ENCODE measurements at regions not wholly inside any gene's neighbourhood (a gene's known extent, or its start where the extent isn't known, plus 50 kb on each side); places are given as distances from the start of the nearest gene placed in this dataset.

GRCh38 chr7:27386581-27386980 lies 144.0 kb downstream of the EVX1 start:
- no peak for TF ChIP-seq CTCF (IDR thresholded peaks at IDR 0.05; ENCODE audit: poor library complexity, severe bottlenecking)
- no peak for TF ChIP-seq POLR2AphosphoS5 (IDR thresholded peaks at IDR 0.05)
- no peak for TF ChIP-seq EP300 (conservative IDR thresholded peaks at IDR 0.05; ENCODE audit: poor library complexity, severe bottlenecking)
- TF ChIP-seq EZH2 (IDR thresholded peaks at IDR 0.05; ENCODE audit: borderline replicate concordance, insufficient read depth, low read length, poor library complexity, severe bottlenecking): no peak
- no peak for TF ChIP-seq SMC3 (conservative IDR thresholded peaks at IDR 0.05; ENCODE audit: poor library complexity)
- no peak for TF ChIP-seq TAF1 (IDR thresholded peaks at IDR 0.05; ENCODE audit: low read depth)
- TF ChIP-seq MXI1 (conservative IDR thresholded peaks at IDR 0.05; ENCODE audit: poor library complexity, severe bottlenecking): no peak
- Histone ChIP-seq H3K9me3 (ENCODE audit: low read length) (no peaks in the 10 kb centered on the region), H3K27me3 (ENCODE audit: insufficient read depth, low read depth, low read length) (no peaks in the 10 kb centered on the region), H3K27ac (ENCODE audit: low read length) (no peak overlapping the region), H3F3A (ENCODE audit: insufficient read depth, low read length, poor library complexity, severe bottlenecking) (no peaks in the 10 kb centered on the region), H2AFZ (ENCODE audit: low read depth, low read length) (no peak overlapping the region), H3K9me2 (ENCODE audit: insufficient read depth, low read length) (no peaks in the 10 kb centered on the region), H3K9ac (ENCODE audit: low read length) (no peak overlapping the region), H3K36me3 (ENCODE audit: insufficient read depth, low read length) (no peaks in the 10 kb centered on the region), H3K79me2 (replicated peaks; ENCODE audit: insufficient read depth, low read length) (no peaks in the 10 kb centered on the region), H3K4me2 (ENCODE audit: low read length) (no peak overlapping the region), H4K20me1 (ENCODE audit: insufficient read depth) (no peaks in the 10 kb centered on the region), H3K4me3 (ENCODE audit: low read length) (no peak overlapping the region)

- Histone ChIP-seq H2AFZ (ENCODE audit: low read depth, low read length) (no peak overlapping the region), H3K4me3 (ENCODE audit: low read length) (no peak overlapping the region), H3F3A (ENCODE audit: insufficient read depth, low read length, poor library complexity, severe bottlenecking) (no peaks in the 10 kb centered on the region), H3K79me2 (replicated peaks; ENCODE audit: insufficient read depth, low read length) (no peaks in the 10 kb centered on the region), H3K27ac (ENCODE audit: low read length) (no peak overlapping the region), H3K9ac (ENCODE audit: low read length) (no peak overlapping the region), H3K27me3 (ENCODE audit: insufficient read depth, low read depth, low read length) (no peaks in the 10 kb centered on the region), H3K9me3 (ENCODE audit: low read length) (no peaks in the 10 kb centered on the region), H3K4me2 (ENCODE audit: low read length) (no peak overlapping the region), H4K20me1 (ENCODE audit: insufficient read depth) (no peaks in the 10 kb centered on the region), H3K9me2 (ENCODE audit: insufficient read depth, low read length) (no peaks in the 10 kb centered on the region), H3K36me3 (ENCODE audit: insufficient read depth, low read length) (no peaks in the 10 kb centered on the region)
- TF ChIP-seq SMC3 (conservative IDR thresholded peaks at IDR 0.05; ENCODE audit: poor library complexity) (no peak), REST (IDR thresholded peaks at IDR 0.05; ENCODE audit: borderline replicate concordance) (no peak)
Measured at GRCh38 chr7:27387864-27388263, 145.3 kb downstream of the EVX1 start.

- Histone ChIP-seq H2AFZ (ENCODE audit: low read depth, low read length) (no peak overlapping the region), H3K27me3 (ENCODE audit: insufficient read depth, low read depth, low read length) (no peaks in the 10 kb centered on the region), H4K20me1 (ENCODE audit: insufficient read depth) (no peaks in the 10 kb centered on the region), H3K9me3 (ENCODE audit: low read length) (no peaks in the 10 kb centered on the region), H3K4me2 (ENCODE audit: low read length) (no peak overlapping the region), H3K9me2 (ENCODE audit: insufficient read depth, low read length) (no peaks in the 10 kb centered on the region), H3K9ac (ENCODE audit: low read length) (no peak overlapping the region), H3F3A (ENCODE audit: insufficient read depth, low read length, poor library complexity, severe bottlenecking) (no peaks in the 10 kb centered on the region), H3K4me3 (ENCODE audit: low read length) (no peak overlapping the region), H3K27ac (ENCODE audit: low read length) (no peak overlapping the region), H3K36me3 (ENCODE audit: insufficient read depth, low read length) (no peaks in the 10 kb centered on the region), H3K79me2 (replicated peaks; ENCODE audit: insufficient read depth, low read length) (no peaks in the 10 kb centered on the region)
- TF ChIP-seq RAD21 (conservative IDR thresholded peaks at IDR 0.05): no peak
- TF ChIP-seq CTCF (IDR thresholded peaks at IDR 0.05; ENCODE audit: poor library complexity, severe bottlenecking): no peak
- no peak for TF ChIP-seq POLR2AphosphoS5 (IDR thresholded peaks at IDR 0.05)
- TF ChIP-seq EZH2 (IDR thresholded peaks at IDR 0.05; ENCODE audit: borderline replicate concordance, insufficient read depth, low read length, poor library complexity, severe bottlenecking): no peak
- no peak for TF ChIP-seq REST (IDR thresholded peaks at IDR 0.05; ENCODE audit: borderline replicate concordance)
- TF ChIP-seq SMC3 (conservative IDR thresholded peaks at IDR 0.05; ENCODE audit: poor library complexity): no peak
- no peak for TF ChIP-seq EP300 (conservative IDR thresholded peaks at IDR 0.05; ENCODE audit: poor library complexity, severe bottlenecking)
- no peak for TF ChIP-seq TAF1 (IDR thresholded peaks at IDR 0.05; ENCODE audit: low read depth)
- TF ChIP-seq MXI1 (conservative IDR thresholded peaks at IDR 0.05; ENCODE audit: poor library complexity, severe bottlenecking): no peak
Measured at GRCh38 chr7:27388561-27388960, 146.0 kb downstream of the EVX1 start.
